Hematopoietic multipotent progenitor cell treated with erythropoietin and hydrocortisone succinate and interleukin-3 and kit ligand, for 4 days (in vitro differentiated cells): ENCODE measurements at regions not wholly inside any gene's neighbourhood (a gene's known extent, or its start where the extent isn't known, plus 50 kb on each side); places are given as distances from the start of the nearest gene placed in this dataset.

Experiments
- DNase-seq: peaks from one replicate; pipeline ENCODE4 v3.0.0-alpha.2; 2015

DNA sequence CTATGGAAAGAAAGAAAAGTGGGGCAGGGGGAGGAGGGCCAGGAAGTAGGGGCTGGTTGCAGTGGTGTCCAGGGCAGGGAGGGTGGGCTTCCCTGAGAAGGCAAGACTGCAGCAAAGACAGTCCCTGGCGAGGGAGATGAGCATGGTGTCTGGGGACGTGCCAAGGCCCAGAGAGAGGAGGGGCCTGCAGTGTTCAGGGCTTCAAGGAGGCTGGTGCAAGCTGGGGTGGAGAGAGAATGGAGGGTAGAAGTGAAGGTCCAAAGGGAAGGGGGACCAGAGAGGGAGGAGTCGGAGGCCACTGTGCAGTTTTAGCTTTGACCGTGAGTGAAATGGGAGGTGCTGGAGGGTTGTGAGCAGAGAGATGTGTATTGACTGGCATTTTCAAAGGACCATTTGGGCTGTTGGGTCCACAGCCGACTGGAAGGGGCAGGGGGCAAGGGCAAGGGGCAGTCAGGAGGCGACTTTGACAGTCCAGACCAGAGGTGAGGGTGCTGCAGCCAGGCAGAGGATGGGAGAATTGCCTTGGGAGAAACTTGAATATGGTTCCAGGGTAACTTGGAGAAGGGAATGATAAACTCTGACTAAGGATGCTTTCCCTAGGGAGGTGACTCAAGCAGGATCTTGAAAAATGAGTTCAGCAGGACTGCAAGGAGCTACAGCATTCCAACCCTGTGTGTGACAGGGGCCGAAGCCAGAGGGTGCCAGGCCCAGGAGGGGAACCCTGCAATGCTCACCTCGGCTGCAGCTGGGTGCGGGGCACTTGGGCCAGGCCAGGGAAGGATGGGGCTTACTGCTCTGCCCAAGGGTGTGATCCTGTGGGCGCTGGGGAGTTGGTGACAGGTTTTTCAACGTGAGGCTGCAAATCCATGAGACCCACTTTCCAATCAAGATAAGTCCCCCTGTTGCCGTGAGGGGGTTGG lies 177.1 kb upstream of the HAAO start:
- DNase-seq = peak; percentile 64

DNA sequence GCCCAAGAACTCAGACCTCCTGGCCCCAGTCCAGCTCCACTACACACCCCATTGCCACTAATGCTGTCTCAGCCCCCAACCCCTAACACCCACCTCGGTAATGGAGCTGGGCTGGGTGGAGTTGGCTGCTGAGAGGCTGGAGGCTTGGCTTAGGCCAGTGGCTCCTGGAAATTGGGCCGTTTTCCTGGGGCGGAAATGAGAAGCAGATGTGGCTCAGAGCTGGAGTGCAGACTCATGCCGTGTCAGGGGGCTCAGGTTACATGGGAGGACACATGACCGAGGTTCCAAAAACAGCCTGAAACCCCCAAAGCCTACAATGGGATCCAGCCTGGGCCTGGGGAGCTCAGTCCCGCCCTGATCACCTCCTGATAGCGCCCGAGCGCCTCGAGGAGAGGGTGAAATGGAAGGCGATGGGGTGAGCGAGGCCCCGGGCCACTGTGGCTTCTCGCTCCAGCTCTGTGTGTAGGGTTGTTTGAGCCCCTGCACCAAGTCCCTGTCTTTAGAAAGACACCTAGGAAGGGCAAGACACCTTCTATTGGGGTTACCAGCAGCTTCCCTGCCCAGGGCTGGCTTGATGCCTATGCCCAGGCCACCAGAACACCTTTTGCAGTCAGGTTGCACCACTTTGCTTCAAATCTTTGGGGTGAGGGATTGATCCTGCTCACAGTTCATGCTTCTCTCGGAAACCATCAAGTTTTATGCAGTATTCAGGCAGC lies 175.7 kb upstream of the HAAO start:
- DNase-seq = peak; percentile 92

DNA sequence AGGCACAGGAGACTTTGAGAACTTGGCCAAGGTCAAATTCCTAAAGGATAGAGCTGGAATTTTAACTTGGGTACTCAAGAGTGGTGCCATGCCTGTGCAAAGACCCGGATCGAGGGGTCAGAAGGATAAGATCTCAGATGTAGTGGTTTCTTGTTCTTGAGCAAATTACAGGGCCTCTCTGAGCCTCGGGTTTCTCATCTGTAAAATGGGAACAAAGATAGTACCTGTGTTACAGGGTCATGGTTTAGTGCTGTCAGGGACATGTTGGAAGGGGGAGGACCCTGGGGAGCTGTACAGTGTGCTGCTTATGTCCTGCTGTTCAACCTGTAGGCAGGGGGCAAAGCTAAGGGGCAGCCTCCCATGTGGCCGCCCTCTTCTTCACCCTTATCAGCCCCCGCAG lies 173.5 kb upstream of the HAAO start:
- no peak for DNase-seq

DNA sequence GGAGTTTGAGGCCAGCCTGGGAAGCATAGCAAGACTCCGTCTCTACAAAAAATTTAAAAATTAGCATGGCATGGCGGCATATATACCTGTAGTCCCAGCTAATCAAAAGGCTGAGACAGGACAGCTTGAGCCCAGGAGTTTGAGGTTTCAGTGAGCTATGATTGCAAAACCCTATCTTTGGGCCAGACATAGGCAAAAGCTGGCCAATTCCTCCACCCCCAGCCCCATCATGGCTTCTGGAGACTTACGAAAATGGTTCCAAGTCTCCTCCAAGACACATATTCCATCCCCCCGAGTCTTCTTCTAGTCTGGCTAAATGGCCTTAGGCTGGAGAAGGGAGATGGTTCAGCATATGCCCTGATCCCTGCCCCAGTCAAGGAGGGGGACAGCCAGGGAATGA lies 172.8 kb upstream of the HAAO start:
- DNase-seq = no peak

DNA sequence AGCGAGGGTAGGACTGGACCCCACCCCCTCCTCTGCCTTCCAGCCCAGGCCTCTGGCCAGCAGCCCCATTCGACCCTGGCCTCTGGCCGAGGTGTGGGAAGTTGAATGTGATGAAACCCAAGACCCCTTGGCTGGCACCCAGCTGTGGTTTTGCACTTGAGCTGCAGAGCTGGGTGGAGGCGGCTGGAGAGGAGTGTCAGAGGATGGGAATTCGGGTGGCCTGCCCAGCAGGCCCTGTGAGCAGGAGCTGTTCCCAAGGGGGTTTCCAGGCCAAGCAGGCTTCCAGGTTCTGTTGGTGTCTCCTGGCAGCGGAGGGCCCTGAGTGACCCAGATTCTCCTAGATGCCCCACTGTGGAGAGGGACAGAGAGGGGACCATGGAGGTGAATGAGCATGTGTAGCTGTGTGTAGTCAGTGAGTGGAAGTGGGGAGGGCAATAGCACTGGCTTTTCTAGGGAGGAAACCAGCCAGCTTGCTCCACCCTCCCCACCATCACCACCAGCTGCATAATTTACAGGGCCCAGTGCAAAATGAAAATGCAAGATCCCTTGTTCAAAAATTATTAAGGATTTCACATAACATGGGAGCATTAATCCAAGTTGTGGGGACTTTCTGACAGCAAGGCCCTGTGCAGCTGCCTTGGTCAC lies 172.2 kb upstream of the HAAO start:
- DNase-seq = peak; percentile 76

DNA sequence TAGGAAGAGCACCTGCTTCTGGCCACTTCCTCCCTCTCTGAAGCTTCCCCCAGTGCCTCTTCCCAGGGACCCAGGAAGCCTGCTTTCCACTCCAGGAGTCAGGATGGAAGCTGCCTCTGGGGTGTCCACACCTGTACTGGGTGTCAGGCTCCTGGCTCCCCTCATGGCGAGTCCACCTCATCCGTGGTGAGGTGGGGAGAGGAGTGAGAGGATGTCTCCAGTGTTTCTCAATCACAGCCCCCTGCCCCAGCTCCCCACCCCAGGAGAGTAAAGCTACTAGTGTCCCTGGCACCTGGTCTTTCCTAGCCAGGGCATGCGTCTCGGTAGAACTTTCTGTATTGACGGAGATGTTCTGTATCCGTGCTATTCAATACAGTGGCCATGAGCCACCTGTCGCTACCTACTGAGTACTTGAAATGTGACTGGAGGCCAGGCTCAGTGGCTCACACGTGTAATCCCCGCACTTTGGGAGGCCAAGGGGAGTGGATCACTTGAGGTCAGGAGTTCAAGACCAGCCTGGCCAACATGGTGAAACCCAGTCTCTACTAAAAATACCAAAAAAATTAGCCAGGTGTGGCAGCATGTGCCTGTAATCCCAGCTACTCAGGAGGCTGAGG lies 171.2 kb upstream of the HAAO start:
- DNase-seq = no peak

DNA sequence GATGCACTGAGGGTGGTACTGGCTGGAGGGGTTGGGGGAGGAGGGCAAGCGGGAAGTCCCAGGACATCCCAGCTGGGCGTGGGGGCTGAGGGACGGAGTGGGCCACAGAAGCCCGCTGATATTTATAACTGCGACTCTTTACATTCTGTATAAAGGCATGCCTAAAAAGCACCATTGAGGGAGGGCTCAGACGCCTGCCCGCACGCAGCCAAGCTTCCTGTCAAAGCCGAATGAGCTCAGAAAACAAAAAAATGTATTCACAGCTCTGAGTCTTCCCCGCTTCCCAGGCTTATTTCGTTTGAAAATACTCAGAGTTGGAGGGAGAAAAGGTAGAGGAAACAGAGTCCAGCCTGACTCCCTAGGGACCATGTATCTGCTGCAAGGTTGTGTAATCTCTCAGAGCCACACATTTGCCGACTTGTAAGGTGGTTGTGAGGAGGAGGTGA lies 170.1 kb upstream of the HAAO start:
- peak; percentile 72 for DNase-seq

DNA sequence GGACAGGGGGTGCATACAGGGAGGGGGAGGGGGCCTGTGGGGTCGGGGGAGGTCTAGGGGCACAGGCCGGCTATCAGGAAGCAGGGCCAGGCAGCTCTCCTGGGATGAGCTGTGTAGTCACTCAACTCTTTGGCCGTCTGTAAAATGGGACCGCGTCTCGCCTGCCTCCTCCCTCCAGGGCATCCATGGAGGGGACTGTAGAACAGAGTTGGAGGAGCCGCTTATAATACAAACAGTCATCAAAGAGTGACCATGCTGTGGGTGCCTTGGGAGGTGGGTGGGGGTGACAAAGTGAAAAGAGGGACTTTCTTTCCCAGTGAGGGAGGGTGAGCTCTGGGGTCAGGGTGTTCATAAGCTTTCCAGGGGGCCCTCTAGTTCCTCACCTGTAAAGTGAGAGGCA lies 169.6 kb upstream of the HAAO start:
- no peak for DNase-seq

DNA sequence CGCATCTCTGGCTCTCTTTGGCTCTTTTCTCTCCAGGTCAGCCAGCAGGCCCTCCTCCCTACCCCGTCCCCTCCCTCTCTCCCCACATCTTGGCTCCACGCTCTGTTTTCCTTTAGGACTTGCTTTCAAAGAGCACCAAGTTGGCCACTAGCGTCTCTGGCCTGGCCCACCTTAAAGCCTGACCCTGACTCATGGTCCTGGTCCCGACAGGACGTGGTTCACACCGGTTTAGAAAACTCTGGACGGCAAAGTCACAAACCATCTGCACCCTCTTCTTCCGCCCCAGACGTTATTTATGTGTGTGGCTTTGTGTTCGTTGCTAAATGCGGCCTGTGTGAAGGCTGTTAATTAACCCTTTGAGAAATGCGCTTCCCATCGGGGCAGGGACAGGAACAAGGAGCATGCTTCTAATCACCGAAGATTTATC lies 169.0 kb upstream of the HAAO start:
- DNase-seq = peak; percentile 88

DNA sequence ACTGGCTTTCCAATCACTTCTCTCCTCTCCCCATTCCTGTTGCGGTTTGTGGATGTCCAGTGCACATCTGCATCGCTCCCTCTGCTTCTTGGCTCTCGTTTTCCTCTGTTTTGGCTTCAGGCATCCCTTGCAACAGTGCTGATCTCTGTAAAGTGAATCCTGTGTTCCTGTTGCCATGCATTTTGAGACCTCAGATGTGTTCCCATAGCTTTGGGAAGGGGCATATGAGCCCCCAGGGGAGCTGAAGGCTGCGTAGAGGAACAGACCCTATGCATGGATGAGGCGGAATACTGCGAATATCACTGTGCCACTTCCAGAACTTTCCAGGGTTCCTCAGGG lies 168.4 kb upstream of the HAAO start:
- no peak for DNase-seq

DNA sequence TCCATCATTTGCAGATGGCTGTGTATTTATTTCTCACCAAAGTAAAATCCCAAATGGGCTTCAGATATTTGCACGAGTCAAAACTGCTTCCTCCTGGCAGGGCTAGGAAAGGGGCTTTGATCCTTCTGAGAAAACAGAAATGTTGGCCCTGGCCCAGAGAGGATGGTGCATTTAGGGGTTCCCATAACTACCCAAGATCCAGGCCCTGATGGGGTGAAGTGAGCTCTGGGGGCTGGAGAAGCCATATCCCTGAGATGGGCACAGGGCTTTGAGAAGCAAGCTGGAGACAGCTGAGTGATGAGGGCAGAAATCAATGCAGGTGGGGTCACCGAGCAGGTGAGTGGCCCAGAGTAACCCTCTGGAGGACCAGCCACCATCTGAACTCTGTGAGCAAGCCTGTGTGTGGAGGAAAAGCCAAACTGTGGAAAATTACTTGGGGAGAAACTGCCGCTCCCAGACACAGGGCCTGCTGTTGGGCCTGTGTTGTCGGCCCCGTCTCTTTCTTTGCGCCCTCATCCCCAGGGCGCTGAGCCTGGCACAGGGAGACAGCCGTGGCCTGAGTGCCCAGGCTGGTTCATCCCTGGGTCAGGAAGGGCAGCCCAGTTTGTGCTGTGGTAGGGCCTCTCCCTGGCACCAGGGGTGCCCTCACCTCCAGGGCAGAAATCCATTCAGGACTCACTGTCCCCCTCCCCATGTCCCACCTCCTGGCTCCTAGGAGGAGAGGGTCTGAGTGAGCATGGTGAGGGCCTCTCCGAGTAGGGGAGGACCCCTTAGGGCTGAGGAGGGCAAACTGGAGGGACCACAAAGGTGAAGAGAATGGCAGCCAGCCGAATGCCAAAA lies 167.8 kb upstream of the HAAO start:
- DNase-seq = no peak

DNA sequence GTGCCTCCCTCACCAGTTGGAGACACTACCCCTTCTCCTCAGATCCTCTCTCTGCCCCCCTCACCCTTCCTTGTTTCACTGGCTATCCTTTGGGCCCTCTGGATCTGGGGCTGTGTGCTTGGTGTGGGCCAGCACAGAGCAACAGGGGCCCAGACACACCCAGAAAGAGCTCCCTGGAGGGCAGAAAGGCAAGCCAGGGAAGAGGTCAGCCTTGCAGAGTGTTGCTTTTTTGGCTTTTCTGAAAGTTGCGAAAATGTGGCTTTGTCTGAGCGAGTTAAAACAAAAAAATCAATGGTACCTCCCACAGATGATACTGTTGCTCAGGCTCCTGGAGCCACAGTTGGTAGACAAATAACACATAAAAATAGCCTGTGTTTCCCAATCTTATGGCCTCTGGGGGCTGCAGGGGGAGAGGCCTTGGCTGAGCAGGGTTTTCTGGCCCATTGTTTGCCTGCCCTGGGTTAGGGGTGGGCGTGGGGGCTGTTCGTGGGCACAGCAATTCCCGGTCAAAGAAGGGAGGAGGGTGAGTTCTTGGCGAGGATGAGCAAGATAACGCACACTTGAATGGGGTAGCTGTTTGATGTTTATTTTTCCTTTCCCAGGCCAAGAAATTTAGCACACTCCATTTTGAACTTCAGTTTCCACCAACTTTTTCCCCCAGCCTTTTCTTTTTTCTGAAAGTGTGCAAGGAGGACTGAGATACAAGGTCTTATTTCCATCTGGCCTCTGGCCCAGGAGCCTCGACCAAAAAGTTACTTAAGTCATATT lies 167.0 kb upstream of the HAAO start:
- DNase-seq = peak; percentile 73

DNA sequence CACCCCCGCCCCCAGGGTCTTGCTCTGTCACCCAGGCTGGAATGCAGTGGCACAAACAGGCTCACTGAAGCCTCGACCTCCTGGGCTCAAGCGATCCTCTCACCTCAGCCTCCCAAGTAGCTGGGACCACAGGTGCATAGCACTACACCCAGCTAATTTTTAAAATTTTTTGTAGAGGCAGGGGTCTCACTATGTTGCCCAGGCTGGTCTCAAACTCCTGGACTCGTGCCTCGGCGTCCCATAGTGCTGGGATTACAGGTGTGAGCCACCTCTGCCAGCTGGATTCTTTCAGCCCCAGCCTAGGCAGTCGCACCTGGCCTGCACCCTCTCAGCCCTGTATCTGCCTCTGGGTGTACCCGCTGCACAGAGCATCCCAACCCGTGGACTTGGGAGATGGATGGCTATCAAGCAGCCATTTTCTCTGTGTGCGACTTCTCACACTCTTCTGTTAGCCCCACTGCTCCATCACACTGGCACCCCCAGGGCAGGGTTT lies 166.4 kb upstream of the HAAO start:
- no peak for DNase-seq

DNA sequence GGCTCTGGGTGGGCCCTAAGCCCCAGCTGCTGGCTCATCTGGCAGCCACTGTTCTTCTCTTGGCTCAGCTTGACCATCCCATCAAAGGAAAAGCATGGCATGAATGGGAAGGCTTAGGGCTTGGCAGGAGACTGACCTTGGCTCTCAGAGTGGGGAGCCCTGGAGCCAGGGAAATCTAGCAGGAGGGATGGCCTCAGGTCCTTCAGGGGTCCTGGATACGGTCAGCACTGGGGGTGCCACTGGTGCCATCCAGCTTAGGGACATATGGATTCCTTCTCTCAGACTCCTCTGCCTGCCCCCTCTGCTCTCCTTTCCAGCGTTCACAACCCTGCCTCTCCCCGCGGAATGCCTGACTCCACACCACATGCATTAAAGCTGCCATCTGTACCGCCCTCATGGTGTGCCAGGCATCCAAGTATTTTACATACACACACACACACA lies 165.5 kb upstream of the HAAO start:
- DNase-seq = no peak

DNA sequence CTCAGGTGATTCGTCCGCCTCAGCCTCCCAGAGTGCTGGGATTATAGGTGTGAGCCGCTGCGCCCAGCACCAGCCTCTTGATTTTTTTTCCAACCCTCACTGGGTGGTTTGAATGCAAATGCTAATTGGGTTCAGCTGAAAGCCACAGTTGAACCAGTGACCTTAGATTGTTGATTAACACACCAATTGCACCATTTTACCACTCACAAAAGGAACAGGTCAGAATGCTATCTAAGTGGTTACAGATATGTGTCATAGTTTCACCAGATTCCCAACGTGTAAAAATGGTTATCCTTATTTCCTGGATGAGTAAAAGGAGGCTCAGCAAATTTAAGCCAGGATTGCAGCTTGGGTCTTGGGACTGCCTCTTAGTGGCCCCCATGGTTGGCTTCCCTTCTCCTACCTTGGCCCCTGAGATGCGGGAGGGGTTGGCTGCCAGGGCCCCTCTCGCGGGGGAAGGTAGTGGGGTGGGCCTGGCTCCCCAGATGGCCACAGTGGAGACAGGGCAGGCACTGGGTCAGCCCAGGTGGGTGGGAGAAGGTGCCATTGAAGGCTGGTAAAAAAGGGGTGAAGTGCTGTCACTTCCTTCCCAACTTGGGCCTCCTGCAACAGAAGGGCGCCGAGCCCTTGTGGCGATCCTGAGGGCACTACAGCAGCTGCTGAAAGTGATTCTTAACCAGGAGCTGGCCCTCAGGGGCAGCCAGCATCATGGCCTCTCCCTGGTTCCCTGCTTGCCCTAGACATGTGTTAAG lies 164.9 kb upstream of the HAAO start:
- peak; percentile 63 for DNase-seq

DNA sequence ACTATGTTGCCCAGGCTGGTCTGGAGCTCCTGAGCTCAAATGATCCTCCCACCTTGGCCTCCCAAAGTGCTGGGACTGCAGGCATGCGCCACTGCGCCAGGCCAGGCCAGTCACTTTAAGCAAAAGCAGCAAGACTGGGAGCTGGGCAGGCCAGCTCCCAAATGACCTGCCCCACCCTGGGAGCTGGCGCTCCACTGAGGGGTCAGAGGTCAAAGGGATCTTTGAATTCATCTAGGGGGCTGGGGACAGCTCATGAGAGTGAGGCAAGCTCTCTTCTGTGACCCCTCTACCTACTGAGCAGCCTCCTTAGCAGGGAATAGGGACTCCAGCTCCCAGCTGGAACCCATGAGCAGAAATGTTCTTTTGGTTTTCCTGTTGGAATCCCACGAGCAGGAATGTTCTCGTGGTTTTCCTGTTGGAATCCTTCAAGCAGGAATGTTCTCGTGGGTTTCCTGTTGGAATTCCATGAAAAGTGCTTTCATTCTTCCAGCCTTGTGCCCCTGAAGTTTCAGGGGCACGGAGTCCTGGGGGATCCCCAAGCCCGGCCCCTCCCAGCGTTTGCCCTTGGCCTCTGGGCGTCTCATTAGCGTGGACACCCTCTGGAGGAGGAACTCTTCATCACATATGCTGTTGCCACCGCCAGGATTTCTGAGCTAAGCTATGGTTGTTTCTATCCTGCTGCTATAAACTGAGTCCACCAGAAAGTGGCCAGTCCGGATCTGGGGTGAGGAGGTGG lies 162.0 kb upstream of the HAAO start:
- DNase-seq = no peak

DNA sequence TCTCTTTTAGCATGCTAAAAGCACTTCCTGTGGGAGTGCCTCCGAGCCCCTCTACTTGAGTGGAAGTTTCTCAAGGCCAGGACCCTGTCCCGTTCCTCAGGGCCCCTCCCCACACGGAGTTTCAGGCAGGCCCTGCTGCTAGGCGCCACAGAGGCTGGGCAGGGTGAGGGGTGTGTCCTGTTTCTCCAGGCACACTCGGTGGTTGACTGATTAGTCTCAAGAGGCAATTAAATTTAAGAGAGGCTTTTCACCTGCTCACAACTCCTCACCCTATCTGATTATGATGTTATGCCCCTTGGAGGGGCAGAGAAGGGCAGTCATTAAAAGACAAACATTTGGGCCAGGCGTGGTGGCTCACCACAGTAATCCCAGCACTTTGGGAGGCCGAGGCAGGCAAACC lies 160.8 kb upstream of the HAAO start:
- DNase-seq = peak; percentile 61

DNA sequence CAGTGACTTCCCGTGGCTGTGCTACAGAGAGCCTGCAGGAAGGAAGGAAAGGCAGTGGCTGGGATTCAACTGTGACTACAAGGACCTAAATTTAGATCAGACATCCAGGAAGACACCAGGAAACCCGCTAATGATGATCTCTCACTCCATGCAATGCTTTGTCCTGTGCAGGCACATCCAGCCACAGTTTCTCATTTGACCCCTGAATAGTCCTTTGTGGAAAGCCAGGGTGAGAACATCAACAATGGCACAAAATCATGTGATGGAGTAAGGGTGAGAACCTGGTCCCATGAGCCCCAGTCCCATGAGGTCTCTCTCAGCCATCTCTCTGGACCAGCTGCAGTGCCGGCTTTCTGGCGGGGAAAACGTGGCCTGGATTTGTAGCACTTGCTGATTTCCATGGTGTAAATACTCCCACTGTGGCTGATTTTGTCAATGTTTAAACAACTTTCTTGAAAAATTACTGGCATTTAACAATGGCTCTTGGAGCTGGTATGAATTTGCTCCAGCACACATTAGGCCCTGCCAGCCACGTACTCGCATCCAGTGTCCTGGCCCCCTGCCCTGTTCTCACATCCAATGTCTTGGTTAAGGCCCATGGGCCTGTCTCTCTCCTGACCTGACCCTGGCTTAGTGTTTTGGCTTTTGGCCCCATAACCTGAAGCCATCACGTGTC lies 159.0 kb upstream of the HAAO start:
- no peak for DNase-seq

DNA sequence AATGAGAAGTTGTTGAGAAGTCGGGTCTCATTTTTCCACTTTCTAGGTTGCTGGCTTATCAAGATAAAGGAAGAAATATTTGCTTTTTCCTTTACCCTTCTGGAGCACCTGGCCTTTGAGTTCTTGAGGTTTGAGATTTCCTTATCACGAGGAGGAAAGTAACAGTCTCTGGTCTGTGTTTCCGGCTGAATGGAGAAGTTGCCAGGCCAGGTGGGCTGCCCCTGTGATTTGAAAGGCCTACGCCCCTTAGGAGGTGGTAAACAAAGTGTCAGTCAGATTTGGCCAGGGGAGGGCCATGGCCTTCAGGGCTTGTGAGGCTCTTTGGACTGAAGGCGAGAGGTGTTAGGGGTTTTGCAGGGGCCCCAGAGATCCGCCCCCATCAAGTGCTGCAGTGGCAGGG lies 156.7 kb upstream of the HAAO start:
- DNase-seq = peak; percentile 88
